ENCODE measurements at regions not wholly inside any gene's neighbourhood (a gene's known extent, or its start where the extent isn't known, plus 50 kb on each side); places are given as distances from the start of the nearest gene placed in this dataset.

GRCh38 chr6:145497006-145497405, 238.3 kb downstream of the EPM2A start:
- DNase-seq (ENCODE audit: low spot score) = no peak
- Histone ChIP-seq H3K27ac (no peak overlapping the region), H3K27me3 (no peaks in the 10 kb centered on the region), H3K4me3 (no peak overlapping the region), H3K4me1 (no peaks in the 10 kb centered on the region), H3K36me3 (no peaks in the 10 kb centered on the region), H3K9me3 (peaks cover 4 to 13% of the 10 kb centered on the region in 2 donors)
- TF ChIP-seq CTCF (IDR thresholded peaks at IDR 0.05) = no peak

- H3K36me3 ChIP-seq = no peaks in the 10 kb centered on the region
- no peaks in the 10 kb centered on the region for H3K4me1 ChIP-seq
- H3K4me3 ChIP-seq = no peak overlapping the region
- no peak for TF ChIP-seq CTCF (IDR thresholded peaks at IDR 0.05)
- H3K9me3 ChIP-seq = peaks cover 4 to 13% of the 10 kb centered on the region in 2 donors
- H3K27me3 ChIP-seq = no peaks in the 10 kb centered on the region
- H3K27ac ChIP-seq = no peak overlapping the region
- DNase-seq (ENCODE audit: low spot score) = no peak
These were observed 236.9 kb downstream of the EPM2A start for GRCh38 chr6:145498425-145498824.

- DNase-seq (ENCODE audit: low spot score) = no peak
- Histone ChIP-seq H3K4me3 (no peak overlapping the region), H3K27ac (no peak overlapping the region), H3K9me3 (peaks cover 0 to 2% of the 10 kb centered on the region in 2 donors), H3K36me3 (no peaks in the 10 kb centered on the region), H3K27me3 (no peaks in the 10 kb centered on the region), H3K4me1 (no peaks in the 10 kb centered on the region)
- no peak for TF ChIP-seq CTCF (IDR thresholded peaks at IDR 0.05)
These were observed 232.9 kb downstream of the EPM2A start for GRCh38 chr6:145502416-145502815.

- no peak overlapping the region for H3K4me3 ChIP-seq
- TF ChIP-seq CTCF (IDR thresholded peaks at IDR 0.05) = no peak
- no peak overlapping the region for H3K27ac ChIP-seq
- DNase-seq (ENCODE audit: low spot score) = no peak
- peaks cover 8 to 36% of the 10 kb centered on the region in 2 donors for H3K9me3 ChIP-seq
- H3K27me3 ChIP-seq = no peaks in the 10 kb centered on the region
- no peaks in the 10 kb centered on the region for H3K4me1 ChIP-seq
- H3K36me3 ChIP-seq = no peaks in the 10 kb centered on the region
These were observed 229.2 kb downstream of the EPM2A start for GRCh38 chr6:145506136-145506535.

GRCh38 chr6:145506565-145506964, 228.8 kb downstream of the EPM2A start:
- Histone ChIP-seq H3K4me1 (no peaks in the 10 kb centered on the region), H3K4me3 (no peak overlapping the region), H3K36me3 (no peaks in the 10 kb centered on the region), H3K9me3 (peaks cover 8 to 36% of the 10 kb centered on the region in 2 donors), H3K27me3 (no peaks in the 10 kb centered on the region), H3K27ac (no peak overlapping the region)
- TF ChIP-seq CTCF (IDR thresholded peaks at IDR 0.05) = no peak
- DNase-seq (ENCODE audit: low spot score) = no peak

- Histone ChIP-seq H3K4me1 (no peaks in the 10 kb centered on the region), H3K27me3 (no peaks in the 10 kb centered on the region), H3K4me3 (no peak overlapping the region), H3K9me3 (peaks cover 8 to 36% of the 10 kb centered on the region in 2 donors), H3K36me3 (no peaks in the 10 kb centered on the region), H3K27ac (no peak overlapping the region)
- no peak for TF ChIP-seq CTCF (IDR thresholded peaks at IDR 0.05)
- DNase-seq (ENCODE audit: low spot score) = no peak
These were observed 228.1 kb downstream of the EPM2A start for GRCh38 chr6:145507239-145507638.
